Mesodermal cell (in vitro differentiated cells): ENCODE measurements at regions not wholly inside any gene's neighbourhood (a gene's known extent, or its start where the extent isn't known, plus 50 kb on each side); places are given as distances from the start of the nearest gene placed in this dataset.
"Not testable (repeated sequence)": the region's sequence is repeated elsewhere in the genome, so short reads cannot be mapped to it uniquely, and the experiment has no call there.

Experiments used
- H3K27ac ChIP-seq: 2 replicates; pipeline ENCODE4 v1.7.0; 2013; ENCODE audit warnings: mild to moderate bottlenecking, low read depth, low read length, moderate library complexity; ENCODE audit not compliant: severe bottlenecking
- H3K36me3 ChIP-seq: 2 replicates; pipeline ENCODE4 v1.7.1; 2013; ENCODE audit warnings: mild to moderate bottlenecking, low read length, moderate library complexity; ENCODE audit not compliant: control insufficient read depth, insufficient read depth
- H3K4me1 ChIP-seq: one replicate; pipeline ENCODE4 v1.7.1; 2013; ENCODE audit warnings: mild to moderate bottlenecking, low read length; ENCODE audit not compliant: insufficient read depth, control insufficient read depth, poor library complexity, severe bottlenecking
- H3K4me3 ChIP-seq: 2 replicates; pipeline ENCODE4 v1.7.0; 2013; ENCODE audit warnings: low read length, control low read depth, mild to moderate bottlenecking; ENCODE audit not compliant: insufficient read depth, poor library complexity, severe bottlenecking; ENCODE audit errors: extremely low read depth
- H3K9me3 ChIP-seq: 2 replicates; pipeline ENCODE4 v1.7.1; 2013; ENCODE audit warnings: mild to moderate bottlenecking, low read length, moderate library complexity; ENCODE audit not compliant: control insufficient read depth
- WGBS, 2 experiments: methylation state at CpG; one replicate each; pipeline ENCODE4 v1.1.5; 2013; ENCODE audit warnings: missing lambda C conversion rate in 2 of 2; ENCODE audit not compliant: insufficient coverage in 2 of 2; 5-methylcytosine and 5-hydroxymethylcytosine counted together

GRCh38 chr12:75657354-75657753 lies 145.9 kb upstream of the KRR1 start:
- 100% methylated on average over 3 of the region's 6 CpGs for WGBS, 2 experiments
- not testable (repeated sequence) for H3K4me3 ChIP-seq, H3K36me3 ChIP-seq, H3K27ac ChIP-seq, H3K9me3 ChIP-seq
- peaks cover 24% of the 10 kb centered on the region for H3K4me1 ChIP-seq

- Histone ChIP-seq H3K9me3 (no peaks in the 10 kb centered on the region), H3K4me1 (peaks cover 24% of the 10 kb centered on the region), H3K36me3 (no peaks in the 10 kb centered on the region), H3K27ac (no peak overlapping the region), H3K4me3 (no peak overlapping the region)
- 57% methylated on average over 1 of the region's 1 CpG; no CpG with 5 or more reads in 1 of the 2 experiments for WGBS, 2 experiments
Observed at GRCh38 chr12:75656648-75657047, 145.2 kb upstream of the KRR1 start.

GRCh38 chr12:75656210-75656609 lies 144.8 kb upstream of the KRR1 start:
- Histone ChIP-seq H3K36me3 (no peaks in the 10 kb centered on the region), H3K27ac (no peak overlapping the region), H3K4me3 (no peak overlapping the region), H3K9me3 (no peaks in the 10 kb centered on the region), H3K4me1 (peaks cover 24% of the 10 kb centered on the region)

GRCh38 chr12:75655315-75655806 lies 144.0 kb upstream of the KRR1 start:
- H3K36me3 ChIP-seq = no peaks in the 10 kb centered on the region
- no peaks in the 10 kb centered on the region for H3K9me3 ChIP-seq
- 96% methylated on average over 3 to 4 of the region's 4 CpGs for WGBS, 2 experiments
- H3K27ac ChIP-seq = no peak overlapping the region
- peaks cover 21% of the 10 kb centered on the region for H3K4me1 ChIP-seq
- H3K4me3 ChIP-seq = no peak overlapping the region

- Histone ChIP-seq H3K4me3 (no peak overlapping the region), H3K27ac (no peak overlapping the region), H3K9me3 (no peaks in the 10 kb centered on the region), H3K4me1 (peaks cover under 1% of the 10 kb centered on the region), H3K36me3 (no peaks in the 10 kb centered on the region)
- 100% methylated on average over 1 of the region's 2 CpGs for WGBS, 2 experiments
Observed at GRCh38 chr12:75651342-75651695, 139.9 kb upstream of the KRR1 start.

- H3K4me3 ChIP-seq = no peak overlapping the region
- H3K9me3 ChIP-seq = no peaks in the 10 kb centered on the region
- H3K27ac ChIP-seq = no peak overlapping the region
- 100% methylated on average over 1 of the region's 2 CpGs; no CpG with 5 or more reads in 1 of the 2 experiments for WGBS, 2 experiments
- no peaks in the 10 kb centered on the region for H3K4me1 ChIP-seq
- no peaks in the 10 kb centered on the region for H3K36me3 ChIP-seq
Observed at GRCh38 chr12:75650595-75651341, 139.4 kb upstream of the KRR1 start.

- Histone ChIP-seq H3K27ac (no peak overlapping the region), H3K4me1 (no peaks in the 10 kb centered on the region), H3K4me3 (no peak overlapping the region), H3K9me3 (no peaks in the 10 kb centered on the region), H3K36me3 (no peaks in the 10 kb centered on the region)
Observed at GRCh38 chr12:75650100-75650499, 138.7 kb upstream of the KRR1 start.

GRCh38 chr12:75648856-75649255 lies 137.4 kb upstream of the KRR1 start:
- WGBS, 2 experiments = 60 to 92% methylated on average over 2 of the region's 3 CpGs
- Histone ChIP-seq H3K36me3 (no peaks in the 10 kb centered on the region), H3K9me3 (no peaks in the 10 kb centered on the region), H3K4me1 (no peaks in the 10 kb centered on the region), H3K27ac (no peak overlapping the region), H3K4me3 (no peak overlapping the region)

GRCh38 chr12:75646329-75647210 lies 135.2 kb upstream of the KRR1 start:
- Histone ChIP-seq H3K9me3 (no peaks in the 10 kb centered on the region), H3K4me1 (peaks cover 3% of the 10 kb centered on the region), H3K36me3 (no peaks in the 10 kb centered on the region), H3K4me3 (no peak overlapping the region), H3K27ac (peak overlapping the region; percentile 13)
- WGBS, 2 experiments = 100% methylated on average over 1 of the region's 4 CpGs; no CpG with 5 or more reads in 1 of the 2 experiments

GRCh38 chr12:75644472-75645072 lies 133.2 kb upstream of the KRR1 start:
- peaks cover 15% of the 10 kb centered on the region for H3K4me1 ChIP-seq
- H3K4me3 ChIP-seq = no peak overlapping the region
- H3K9me3 ChIP-seq = no peaks in the 10 kb centered on the region
- WGBS, 2 experiments = 88 to 100% methylated on average over 1 of the region's 3 CpGs
- H3K36me3 ChIP-seq = no peaks in the 10 kb centered on the region
- H3K27ac ChIP-seq = no peak overlapping the region
